ENCODE measurements at regions not wholly inside any gene's neighbourhood (a gene's known extent, or its start where the extent isn't known, plus 50 kb on each side); places are given as distances from the start of the nearest gene placed in this dataset.

DNA sequence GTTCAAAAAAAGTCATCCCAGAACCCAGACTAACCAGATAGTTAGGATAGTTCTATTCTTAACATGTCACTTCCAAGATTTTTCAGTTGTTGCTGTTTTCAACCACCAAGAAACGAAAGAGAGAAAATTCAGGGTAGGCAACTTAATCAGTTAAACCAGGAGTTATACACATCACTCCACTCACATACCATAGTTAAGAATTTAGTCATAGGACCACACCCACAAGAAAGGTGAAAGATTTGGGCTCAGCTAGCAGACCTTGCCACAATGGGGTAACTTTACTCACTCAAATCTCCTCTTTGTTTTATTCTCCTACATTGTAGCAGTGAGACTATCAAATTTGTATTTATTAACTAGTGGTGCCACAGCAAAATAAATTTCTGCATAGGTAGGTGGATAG, 473.6 kb downstream of the NUP35 start:
- H3K4me3 Mint-ChIP-seq: no peak overlapping the region
- H3K9me3 Mint-ChIP-seq: peaks cover 8 to 46% (median 12%) of the 10 kb centered on the region in 6 donors
- H3K27me3 Mint-ChIP-seq (ENCODE audit: low read depth in 3 of 3): no peaks in the 10 kb centered on the region
- H3K4me1 Mint-ChIP-seq: no peaks in the 10 kb centered on the region
- DNase-seq: no peak
- no peak overlapping the region for H3K27ac Mint-ChIP-seq
- no peaks in the 10 kb centered on the region for H3K36me3 Mint-ChIP-seq

DNA sequence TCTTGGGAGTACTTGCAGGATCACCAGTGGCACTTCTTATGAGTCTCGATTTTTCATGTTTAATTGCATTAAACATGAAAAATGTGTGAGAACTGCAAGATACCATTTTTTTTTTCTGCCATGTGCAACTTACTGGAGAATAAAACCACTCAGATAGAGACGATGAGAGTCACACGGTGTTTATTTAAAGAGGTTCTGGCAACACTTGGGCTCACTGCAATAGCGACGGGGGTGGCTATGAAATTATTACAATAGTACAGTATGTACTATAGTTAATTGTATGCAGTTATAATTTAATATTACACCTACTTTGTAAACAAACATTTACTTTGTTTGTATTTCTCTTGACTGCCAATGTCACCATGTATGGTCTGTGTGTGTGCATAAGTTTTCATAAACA, 479.8 kb downstream of the NUP35 start:
- Mint-ChIP-seq H3K9me3 (peaks cover 2 to 36% (median 8%) of the 10 kb centered on the region in 6 donors), H3K4me3 (no peak overlapping the region), H3K27ac (no peak overlapping the region), H3K36me3 (no peaks in the 10 kb centered on the region), H3K27me3 (ENCODE audit: low read depth in 3 of 3) (no peaks in the 10 kb centered on the region), H3K4me1 (no peaks in the 10 kb centered on the region)
- DNase-seq: no peak

DNA sequence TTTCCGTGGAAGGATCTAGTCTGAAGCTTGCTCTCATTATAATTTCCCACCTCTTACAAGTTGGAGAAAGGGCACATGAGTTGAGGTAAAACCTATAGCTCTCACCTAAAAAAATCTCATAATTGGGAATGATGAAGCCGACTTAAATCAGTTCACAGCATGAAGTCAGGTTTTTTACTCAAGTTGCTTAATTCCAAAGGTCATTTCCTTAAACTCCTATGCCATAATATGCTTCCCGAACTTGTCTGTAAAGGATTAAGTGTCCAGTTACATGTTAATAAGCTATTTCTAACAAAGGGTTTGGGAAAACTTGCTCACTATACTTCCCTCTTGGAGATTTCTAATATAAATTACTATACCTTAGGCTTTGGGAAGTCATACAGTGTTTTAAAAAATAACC, 481.2 kb downstream of the NUP35 start:
- Mint-ChIP-seq H3K9me3 (peaks cover 2 to 27% (median 7%) of the 10 kb centered on the region in 6 donors), H3K27ac (no peak overlapping the region), H3K4me3 (no peak overlapping the region), H3K27me3 (ENCODE audit: low read depth in 3 of 3) (no peaks in the 10 kb centered on the region), H3K36me3 (no peaks in the 10 kb centered on the region), H3K4me1 (no peaks in the 10 kb centered on the region)
- DNase-seq: no peak

DNA sequence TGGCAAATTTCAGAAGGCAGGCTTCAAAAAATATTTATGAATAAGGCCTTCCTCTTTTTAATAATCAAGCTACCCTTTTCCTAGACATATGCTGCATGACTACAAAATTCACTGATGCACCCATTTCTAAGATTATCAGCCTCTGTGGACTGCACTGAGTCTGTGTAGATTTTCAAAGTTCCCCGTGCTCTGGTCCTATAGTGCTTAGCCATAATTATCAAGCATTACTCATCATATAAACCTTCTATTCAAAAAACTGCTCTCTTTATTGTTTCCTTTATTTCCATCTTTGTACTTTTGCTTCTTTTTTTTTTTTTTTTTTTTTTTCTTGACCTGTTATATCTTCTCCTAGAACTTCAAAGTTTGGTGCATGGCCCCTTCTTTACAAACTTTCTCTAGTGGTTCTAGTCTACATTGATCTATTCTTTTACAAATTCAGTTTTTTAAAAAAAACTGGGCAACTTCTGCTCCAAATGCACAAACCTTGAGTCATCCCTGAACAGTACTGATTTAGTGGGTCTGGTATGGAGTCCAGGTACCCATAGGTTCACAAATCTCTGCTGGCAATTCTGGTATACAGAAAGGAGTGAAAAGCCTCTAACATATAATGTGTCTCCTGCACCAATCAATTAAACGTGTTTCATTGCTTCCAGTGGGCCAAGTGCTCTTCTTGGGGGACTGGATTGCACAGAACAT, 481.9 kb downstream of the NUP35 start:
- H3K9me3 Mint-ChIP-seq: peaks cover 4 to 28% (median 9%) of the 10 kb centered on the region in 6 donors
- no peaks in the 10 kb centered on the region for H3K27me3 Mint-ChIP-seq (ENCODE audit: low read depth in 3 of 3)
- no peaks in the 10 kb centered on the region for H3K36me3 Mint-ChIP-seq
- no peak for DNase-seq
- no peak overlapping the region for H3K4me3 Mint-ChIP-seq
- no peaks in the 10 kb centered on the region for H3K4me1 Mint-ChIP-seq
- no peak overlapping the region for H3K27ac Mint-ChIP-seq

DNA sequence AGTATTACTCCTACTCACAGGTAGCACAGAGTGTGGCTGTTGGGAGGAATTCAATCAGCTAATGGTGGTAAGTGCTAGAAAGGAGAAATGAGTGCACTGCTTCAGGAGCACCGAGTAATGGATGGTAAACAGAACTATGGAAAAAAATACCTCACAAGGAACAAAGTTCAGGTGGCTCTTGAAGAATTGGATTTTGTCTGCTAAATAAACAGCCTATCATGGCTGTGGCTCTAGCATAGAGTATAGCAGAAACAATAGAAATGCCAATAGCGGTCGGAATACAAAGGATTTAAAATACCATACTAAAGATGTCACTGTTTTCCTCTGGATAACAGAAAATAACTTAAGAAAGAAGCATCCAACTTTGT, 482.5 kb downstream of the NUP35 start:
- peaks cover 0 to 2% (median 0%) of the 10 kb centered on the region in 3 donors for H3K27me3 Mint-ChIP-seq (ENCODE audit: low read depth in 3 of 3)
- H3K4me3 Mint-ChIP-seq: no peak overlapping the region
- no peak for DNase-seq
- H3K27ac Mint-ChIP-seq: no peak overlapping the region
- no peaks in the 10 kb centered on the region for H3K4me1 Mint-ChIP-seq
- H3K36me3 Mint-ChIP-seq: no peaks in the 10 kb centered on the region
- H3K9me3 Mint-ChIP-seq: peaks cover 4 to 32% (median 11%) of the 10 kb centered on the region in 6 donors

DNA sequence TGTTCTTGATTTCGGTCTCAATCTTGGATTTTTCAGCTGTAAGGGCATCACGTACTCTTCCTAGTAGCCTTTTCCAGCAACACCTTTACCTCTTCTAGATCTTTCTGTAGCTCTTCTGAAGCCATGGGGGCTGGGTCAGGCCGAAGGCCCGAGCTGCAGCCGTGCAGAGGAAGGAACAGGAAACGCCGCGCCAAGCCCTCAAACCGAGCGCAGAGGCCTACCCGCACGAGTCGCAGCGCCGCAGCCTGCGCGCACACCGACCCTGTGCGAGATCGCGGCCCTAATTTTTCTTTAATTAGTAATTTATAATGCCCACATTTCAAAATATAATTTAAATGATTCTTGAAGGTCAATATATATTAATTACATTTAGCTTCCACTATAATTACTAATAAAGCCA, 483.8 kb downstream of the NUP35 start:
- H3K36me3 Mint-ChIP-seq: no peaks in the 10 kb centered on the region
- H3K4me1 Mint-ChIP-seq: no peaks in the 10 kb centered on the region
- peaks cover 4 to 38% (median 13%) of the 10 kb centered on the region in 6 donors for H3K9me3 Mint-ChIP-seq
- no peak for DNase-seq
- H3K27ac Mint-ChIP-seq: no peak overlapping the region
- H3K27me3 Mint-ChIP-seq (ENCODE audit: low read depth in 3 of 3): peaks cover 0 to 2% (median under 1%) of the 10 kb centered on the region in 3 donors
- no peak overlapping the region for H3K4me3 Mint-ChIP-seq

DNA sequence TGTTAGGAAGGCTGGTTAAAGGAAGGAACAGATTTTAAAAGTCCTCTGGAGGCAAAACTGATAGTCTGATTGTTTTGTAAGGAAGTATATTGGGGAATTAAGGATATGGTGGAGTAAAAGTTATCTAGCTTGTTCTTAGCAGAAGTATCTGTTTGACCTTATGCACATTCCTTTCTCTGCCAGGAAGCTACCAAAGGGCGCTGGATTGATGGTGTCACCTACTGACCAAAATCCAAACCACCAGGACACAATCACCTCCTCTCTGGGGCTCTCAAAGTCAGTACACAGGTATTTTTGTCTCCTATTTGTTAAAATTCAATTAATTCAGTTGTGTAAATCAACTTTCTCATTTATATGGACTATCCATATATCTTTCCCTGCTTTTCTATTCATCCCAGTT, 484.5 kb downstream of the NUP35 start:
- no peak overlapping the region for H3K27ac Mint-ChIP-seq
- DNase-seq: no peak
- H3K4me1 Mint-ChIP-seq: no peaks in the 10 kb centered on the region
- peaks cover 4 to 41% (median 14%) of the 10 kb centered on the region in 6 donors for H3K9me3 Mint-ChIP-seq
- H3K36me3 Mint-ChIP-seq: no peaks in the 10 kb centered on the region
- H3K4me3 Mint-ChIP-seq: no peak overlapping the region
- H3K27me3 Mint-ChIP-seq (ENCODE audit: low read depth in 3 of 3): peaks cover 0 to 2% (median 1%) of the 10 kb centered on the region in 3 donors

DNA sequence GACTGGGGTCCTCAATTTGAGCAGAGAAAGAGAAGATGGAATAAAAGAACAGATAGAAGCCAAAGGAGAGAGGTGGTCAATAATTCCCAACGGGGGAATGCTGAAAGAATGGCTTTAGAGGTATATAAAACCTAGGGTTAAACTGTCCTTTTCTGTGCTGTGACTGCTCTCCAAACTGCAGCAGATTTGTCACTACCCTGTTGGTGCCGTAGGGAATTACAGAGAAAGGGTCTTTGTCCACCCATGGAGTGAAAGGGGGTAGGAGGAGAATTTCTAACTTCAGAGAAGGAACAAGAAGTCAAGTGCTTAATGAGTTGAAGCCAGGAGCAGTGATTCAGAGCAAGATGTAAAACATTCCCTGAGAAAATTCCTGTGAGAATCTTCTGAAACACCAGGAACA, 486.5 kb downstream of the NUP35 start:
- Mint-ChIP-seq H3K27me3 (ENCODE audit: low read depth in 3 of 3) (peaks cover 0 to 2% (median 1%) of the 10 kb centered on the region in 3 donors), H3K36me3 (no peaks in the 10 kb centered on the region), H3K9me3 (peaks cover 7 to 42% (median 14%) of the 10 kb centered on the region in 6 donors), H3K27ac (no peak overlapping the region), H3K4me3 (no peak overlapping the region), H3K4me1 (no peaks in the 10 kb centered on the region)
- no peak for DNase-seq

DNA sequence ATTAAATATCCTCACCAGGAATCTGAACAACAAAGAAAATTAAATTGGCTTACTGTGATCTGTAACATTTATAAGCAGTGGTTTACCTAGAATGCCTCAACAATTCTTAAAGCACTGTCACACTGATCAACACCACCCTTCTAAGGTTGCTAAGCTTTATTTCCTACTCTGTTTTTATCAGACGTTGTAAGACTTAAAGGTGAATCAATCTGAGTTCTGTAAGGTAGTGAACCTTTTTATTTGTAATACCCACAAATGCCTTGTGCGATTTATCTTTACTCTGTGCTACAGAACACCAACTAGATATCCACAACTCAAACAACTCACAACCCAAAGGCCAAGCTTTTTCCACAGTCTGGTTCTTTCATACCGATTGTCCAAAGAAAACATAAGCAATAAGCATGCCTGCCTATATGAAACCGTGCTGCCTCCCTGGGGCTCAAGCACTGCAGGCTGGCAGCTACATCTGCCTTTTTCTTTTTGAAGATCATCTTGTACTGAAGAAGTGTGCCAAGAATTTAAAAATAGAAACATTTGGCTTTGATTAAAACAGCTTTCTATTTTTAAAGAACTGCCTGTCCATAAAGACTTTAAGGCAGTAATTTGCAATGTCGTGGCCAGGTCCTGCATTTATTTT, 490.7 kb downstream of the NUP35 start:
- DNase-seq: no peak
- H3K27me3 Mint-ChIP-seq (ENCODE audit: low read depth in 3 of 3): peaks cover 0 to 4% (median 1%) of the 10 kb centered on the region in 3 donors
- no peaks in the 10 kb centered on the region for H3K36me3 Mint-ChIP-seq
- peaks cover 9 to 41% (median 30%) of the 10 kb centered on the region in 6 donors for H3K9me3 Mint-ChIP-seq
- H3K27ac Mint-ChIP-seq: no peak overlapping the region
- H3K4me1 Mint-ChIP-seq: no peaks in the 10 kb centered on the region
- no peak overlapping the region for H3K4me3 Mint-ChIP-seq

DNA sequence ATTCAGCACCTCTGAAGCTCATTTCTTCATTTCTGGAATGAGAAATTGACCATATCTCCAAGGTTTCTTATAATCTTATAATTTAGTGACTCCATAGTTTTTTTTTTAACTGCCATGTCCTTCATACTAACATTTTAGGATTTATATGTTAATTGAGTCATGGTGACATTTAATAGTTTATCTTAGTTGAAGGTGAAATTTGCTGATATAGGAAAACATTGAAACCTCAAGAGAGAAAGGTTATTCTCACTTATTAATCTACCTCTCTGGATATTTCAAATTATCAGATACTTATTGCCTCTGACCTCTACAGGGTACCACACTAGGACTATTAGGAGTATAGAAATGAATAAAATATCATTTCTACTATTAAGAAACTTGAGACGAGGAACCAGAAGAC, 499.0 kb downstream of the NUP35 start:
- Mint-ChIP-seq H3K27me3 (ENCODE audit: low read depth in 3 of 3) (no peaks in the 10 kb centered on the region), H3K9me3 (peaks cover 3 to 43% (median 24%) of the 10 kb centered on the region in 6 donors), H3K27ac (no peak overlapping the region), H3K36me3 (no peaks in the 10 kb centered on the region), H3K4me1 (no peaks in the 10 kb centered on the region), H3K4me3 (no peak overlapping the region)
- DNase-seq: no peak

DNA sequence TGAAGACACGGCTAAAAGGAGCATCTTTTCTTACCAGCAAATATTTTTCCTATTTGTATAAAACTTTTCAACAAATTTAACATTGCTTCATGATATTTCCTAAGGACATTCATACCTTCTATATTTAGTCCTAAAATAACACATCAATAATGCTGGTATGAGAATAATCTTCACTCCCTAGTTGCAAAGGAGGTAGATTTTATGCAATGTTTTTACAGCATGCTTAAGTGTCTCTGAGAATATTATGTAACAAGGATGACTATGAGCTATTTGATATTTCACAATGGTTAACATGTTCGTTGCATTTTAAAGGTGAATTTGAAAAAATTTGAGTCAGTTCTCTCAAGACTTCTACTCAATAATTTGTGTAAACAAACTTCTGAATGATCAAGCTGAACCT, 506.7 kb downstream of the NUP35 start:
- Mint-ChIP-seq H3K9me3 (peaks cover 0 to 24% (median 14%) of the 10 kb centered on the region in 6 donors), H3K4me3 (no peak overlapping the region), H3K4me1 (no peaks in the 10 kb centered on the region), H3K36me3 (no peaks in the 10 kb centered on the region), H3K27me3 (ENCODE audit: low read depth in 3 of 3) (no peaks in the 10 kb centered on the region), H3K27ac (no peak overlapping the region)
- no peak for DNase-seq

DNA sequence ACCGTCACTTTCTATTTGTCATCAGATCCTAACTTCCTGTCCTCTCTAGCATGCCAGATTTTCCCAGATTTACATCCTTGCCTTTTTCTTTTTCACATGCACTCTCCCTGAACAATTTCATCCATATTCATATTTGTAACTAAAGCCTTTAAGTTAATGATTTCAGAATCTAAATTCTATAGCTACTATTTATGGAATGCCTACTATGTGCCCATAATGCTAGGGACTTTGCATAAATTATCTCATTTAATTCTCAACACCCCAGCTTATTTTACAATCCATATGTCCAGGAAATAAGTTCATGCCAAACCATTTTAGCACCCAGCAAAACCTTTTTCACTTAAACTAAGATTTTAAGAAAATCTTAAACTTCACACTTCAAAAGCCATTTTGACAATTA, 531.9 kb downstream of the NUP35 start:
- Mint-ChIP-seq H3K36me3 (no peaks in the 10 kb centered on the region), H3K27me3 (ENCODE audit: low read depth in 3 of 3) (peaks cover 0 to 3% (median 0%) of the 10 kb centered on the region in 3 donors), H3K27ac (no peak overlapping the region)

DNA sequence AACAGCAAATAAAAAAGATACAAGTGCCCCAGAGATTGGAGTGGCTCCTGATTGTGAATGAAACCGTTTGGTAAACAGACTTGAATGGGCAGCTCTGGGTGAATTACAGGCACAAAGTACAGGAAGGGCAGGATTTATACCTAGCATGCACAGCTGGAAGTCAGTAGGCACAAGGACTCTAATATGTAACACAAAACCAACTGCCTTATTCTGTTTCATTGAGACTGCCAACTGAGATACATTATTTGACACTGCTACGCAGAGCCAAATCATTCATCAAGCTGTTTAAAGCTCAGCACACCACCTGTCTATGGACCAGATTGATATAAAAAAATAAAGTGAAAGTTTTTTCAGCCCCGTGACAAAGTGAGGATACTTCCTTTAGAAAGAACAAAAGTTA, 541.2 kb downstream of the NUP35 start:
- Mint-ChIP-seq H3K9me3 (peaks cover 8 to 33% (median 12%) of the 10 kb centered on the region in 6 donors), H3K4me1 (no peaks in the 10 kb centered on the region), H3K27me3 (ENCODE audit: low read depth in 3 of 3) (peaks cover 0 to 2% (median 0%) of the 10 kb centered on the region in 3 donors), H3K27ac (no peak overlapping the region), H3K4me3 (no peak overlapping the region), H3K36me3 (no peaks in the 10 kb centered on the region)
- DNase-seq: no peak

More for the DNA sequence above, 531.9 kb downstream of the NUP35 start:
- Mint-ChIP-seq H3K4me1 (no peaks in the 10 kb centered on the region), H3K4me3 (no peak overlapping the region), H3K9me3 (peaks cover 0 to 36% (median 15%) of the 10 kb centered on the region in 6 donors)
- DNase-seq: no peak

DNA sequence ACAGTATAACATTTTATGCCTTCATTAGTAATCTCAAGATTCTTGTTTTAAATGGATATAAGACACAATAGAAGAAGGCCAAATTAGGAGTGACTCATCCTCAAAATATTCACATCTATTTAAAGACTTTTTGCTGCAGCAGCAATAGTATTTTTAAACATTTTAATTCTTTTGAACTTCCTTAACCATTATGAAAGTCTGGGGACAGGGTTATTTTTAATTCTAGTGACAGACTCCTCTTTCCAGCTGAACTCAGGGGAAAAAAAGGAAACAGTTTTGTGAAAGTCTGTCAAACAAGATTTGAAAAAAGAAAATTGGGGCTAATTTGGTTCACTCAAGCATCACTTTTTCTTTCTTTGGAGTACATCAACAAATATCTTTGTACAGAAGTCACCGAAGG, 541.8 kb downstream of the NUP35 start:
- no peak overlapping the region for H3K27ac Mint-ChIP-seq
- H3K9me3 Mint-ChIP-seq: peaks cover 6 to 28% (median 11%) of the 10 kb centered on the region in 6 donors
- no peak for DNase-seq
- H3K4me1 Mint-ChIP-seq: no peaks in the 10 kb centered on the region
- no peaks in the 10 kb centered on the region for H3K36me3 Mint-ChIP-seq
- H3K4me3 Mint-ChIP-seq: no peak overlapping the region
- peaks cover 0 to 2% (median 0%) of the 10 kb centered on the region in 3 donors for H3K27me3 Mint-ChIP-seq (ENCODE audit: low read depth in 3 of 3)

Data from immature natural killer cell (primary cell).